SW 1271 (cell line): ENCODE measurements at regions not wholly inside any gene's neighbourhood (a gene's known extent, or its start where the extent isn't known, plus 50 kb on each side); places are given as distances from the start of the nearest gene placed in this dataset.

Experiments used
- DNase-seq, 2 experiments: peaks; one replicate each; lab custom pipeline; 2025; lab: John Stamatoyannopoulos, UW

GRCh38 chr3:182349951-182350517, 443.3 kb upstream of the ATP11B start:
- no peak for DNase-seq

GRCh38 chr3:182357928-182358327, 435.4 kb upstream of the ATP11B start:
- no peak for DNase-seq

- DNase-seq, result no peak
Measured at GRCh38 chr3:182364323-182364722, 429.0 kb upstream of the ATP11B start.

GRCh38 chr3:182364723-182365650, 428.3 kb upstream of the ATP11B start:
- no peak for DNase-seq

- no peak for DNase-seq
Measured at GRCh38 chr3:182366746-182367145, 426.6 kb upstream of the ATP11B start.

- DNase-seq, result no peak
Measured at GRCh38 chr3:182369861-182370260, 423.4 kb upstream of the ATP11B start.

- DNase-seq, result no peak
Measured at GRCh38 chr3:182370949-182371348, 422.4 kb upstream of the ATP11B start.

- no peak for DNase-seq
Measured at GRCh38 chr3:182375916-182376315, 417.4 kb upstream of the ATP11B start.

GRCh38 chr3:182382112-182382857, 411.0 kb upstream of the ATP11B start:
- no peak for DNase-seq

GRCh38 chr3:182384221-182384620, 409.1 kb upstream of the ATP11B start:
- no peak for DNase-seq

GRCh38 chr3:182385356-182385755, 407.9 kb upstream of the ATP11B start:
- no peak for DNase-seq

GRCh38 chr3:182388506-182388905, 404.8 kb upstream of the ATP11B start:
- DNase-seq, result no peak

GRCh38 chr3:182389071-182389815, 404.1 kb upstream of the ATP11B start:
- no peak for DNase-seq

- no peak for DNase-seq
Measured at GRCh38 chr3:182390421-182390820, 402.9 kb upstream of the ATP11B start.

- DNase-seq, result no peak
Measured at GRCh38 chr3:182392182-182392937, 400.9 kb upstream of the ATP11B start.

- no peak for DNase-seq
Measured at GRCh38 chr3:182393151-182393550, 400.2 kb upstream of the ATP11B start.

- DNase-seq, result no peak
Measured at GRCh38 chr3:182393830-182394367, 399.4 kb upstream of the ATP11B start.

- no peak for DNase-seq
Measured at GRCh38 chr3:182397164-182397563, 396.1 kb upstream of the ATP11B start.

- DNase-seq, result no peak
Measured at GRCh38 chr3:182399978-182400737, 393.1 kb upstream of the ATP11B start.

GRCh38 chr3:182400838-182401237, 392.5 kb upstream of the ATP11B start:
- DNase-seq, result no peak
